HEK293 (cell line): ENCODE measurements at regions not wholly inside any gene's neighbourhood (a gene's known extent, or its start where the extent isn't known, plus 50 kb on each side); places are given as distances from the start of the nearest gene placed in this dataset.

Source experiments
- CTCF ChIA-PET: fragments of 350-600 bp; formaldehyde crosslinking; extraction: SDS; loops from one replicate; lab custom pipeline; 2021; ENCODE audit warnings: antibody characterized with exemption; lab: Yijun Ruan, JAX
- POLR2A ChIA-PET: fragments of 300-600 bp; formaldehyde crosslinking; extraction: SDS; loops from one replicate; lab custom pipeline; 2020; ENCODE audit warnings: antibody characterized with exemption, inconsistent platforms; lab: Yijun Ruan, JAX
- H3K27ac ChIP-seq: fragments of 200-500 bp; sonication (Bioruptor generic); 2 replicates; pipeline ENCODE4 v1.5.1; 2014; ENCODE audit warnings: low read depth, low read length, control low read depth, inconsistent platforms; ENCODE audit errors: extremely low read depth
- H3K36me3 ChIP-seq, 2 experiments: fragments of 200-500 bp in 1 of 2; sonication (Bioruptor generic) in 1 of 2; 1 replicate in 1 of 2; 2 replicates in 1 of 2; pipeline ENCODE4 v1.5.1; 2014 to 2017; ENCODE audit warnings: inconsistent platforms in 2 of 2, low read length in 2 of 2; ENCODE audit not compliant: control insufficient read depth in 2 of 2, insufficient read depth in 1 of 2
- H3K4me1 ChIP-seq: fragments of 200-500 bp; sonication (Bioruptor generic); 2 replicates; pipeline ENCODE4 v1.5.1; 2014; ENCODE audit warnings: mild to moderate bottlenecking, low read length, inconsistent platforms; ENCODE audit not compliant: control insufficient read depth, insufficient read depth
- H3K4me3 ChIP-seq: 2 replicates; pipeline ENCODE4 v1.5.1; 2011; ENCODE audit warnings: low read depth, mild to moderate bottlenecking, control low read depth, low read length, moderate library complexity
- H3K9me3 ChIP-seq: fragments of 200-500 bp; sonication (Bioruptor generic); 2 replicates; pipeline ENCODE4 v1.5.1; 2014; ENCODE audit warnings: low read depth, low read length, inconsistent platforms; ENCODE audit not compliant: control insufficient read depth, insufficient read depth
- GLI4 ChIP-seq: fragments of 450-650 bp; formaldehyde crosslinking; IDR thresholded peaks from 2 replicates; pipeline ENCODE4 v1.5.1; 2016; ENCODE audit warnings: missing biosample characterization, missing genetic modification characterization
- KLF7 ChIP-seq: fragments of 450-650 bp; formaldehyde crosslinking; IDR thresholded peaks from 2 replicates; pipeline ENCODE4 v1.5.1; 2016; ENCODE audit warnings: missing biosample characterization, missing genetic modification characterization, borderline replicate concordance
- PRDM1 ChIP-seq: fragments of 450-650 bp; formaldehyde crosslinking; IDR thresholded peaks from 2 replicates; pipeline ENCODE4; 2016; ENCODE audit warnings: missing biosample characterization, missing genetic modification characterization
- SP2 ChIP-seq: fragments of 450-650 bp; formaldehyde crosslinking; IDR thresholded peaks from 2 replicates; pipeline ENCODE4 v1.5.1; 2016; ENCODE audit warnings: missing biosample characterization, missing genetic modification characterization
- SP3 ChIP-seq: fragments of 450-650 bp; formaldehyde crosslinking; IDR thresholded peaks from 2 replicates; pipeline ENCODE4 v1.5.1; 2016; ENCODE audit warnings: missing biosample characterization, missing genetic modification characterization
- WT1 ChIP-seq: fragments of 450-650 bp; formaldehyde crosslinking; IDR thresholded peaks from 2 replicates; pipeline ENCODE4 v1.5.1; 2016; ENCODE audit warnings: missing biosample characterization, missing genetic modification characterization
- ZBTB21 ChIP-seq: fragments of 450-650 bp; formaldehyde crosslinking; IDR thresholded peaks from 2 replicates; pipeline ENCODE4 v1.5.1; 2017; ENCODE audit warnings: missing biosample characterization, missing genetic modification characterization
- ZNF16 ChIP-seq: fragments of 450-650 bp; formaldehyde crosslinking; IDR thresholded peaks from 2 replicates; pipeline ENCODE4 v1.5.1; 2016; ENCODE audit warnings: low read depth, missing biosample characterization, missing genetic modification characterization
- ZNF324 ChIP-seq: fragments of 450-650 bp; formaldehyde crosslinking; IDR thresholded peaks from 2 replicates; pipeline ENCODE4 v1.5.1; 2016; ENCODE audit warnings: missing biosample characterization, missing genetic modification characterization
- ZNF423 ChIP-seq: fragments of 450-650 bp; formaldehyde crosslinking; IDR thresholded peaks from 2 replicates; pipeline ENCODE4 v1.5.1; 2016; ENCODE audit warnings: missing biosample characterization, missing genetic modification characterization
- ZNF548 ChIP-seq: fragments of 450-650 bp; formaldehyde crosslinking; IDR thresholded peaks from 2 replicates; pipeline ENCODE4 v1.5.1; 2016; ENCODE audit warnings: missing biosample characterization, missing genetic modification characterization
- ZNF571 ChIP-seq: fragments of 450-650 bp; formaldehyde crosslinking; IDR thresholded peaks from 2 replicates; pipeline ENCODE4 v1.5.0; 2017; ENCODE audit warnings: missing biosample characterization, missing genetic modification characterization
- ZNF76 ChIP-seq: fragments of 450-650 bp; formaldehyde crosslinking; IDR thresholded peaks from 2 replicates; pipeline ENCODE4; 2016; ENCODE audit warnings: low read depth, missing biosample characterization, missing genetic modification characterization, borderline replicate concordance
- ZNF777 ChIP-seq: fragments of 450-650 bp; formaldehyde crosslinking; IDR thresholded peaks from 2 replicates; pipeline ENCODE4 v1.5.1; 2017; ENCODE audit warnings: missing biosample characterization, missing genetic modification characterization, borderline replicate concordance
- ZNF785 ChIP-seq: fragments of 450-650 bp; formaldehyde crosslinking; IDR thresholded peaks from 2 replicates; pipeline ENCODE4 v1.5.1; 2016; ENCODE audit warnings: missing biosample characterization, missing genetic modification characterization
- ZNF843 ChIP-seq: fragments of 450-650 bp; formaldehyde crosslinking; IDR thresholded peaks from 2 replicates; pipeline ENCODE4 v1.5.1; 2016; ENCODE audit warnings: missing biosample characterization, missing genetic modification characterization
- TF ChIP-seq, protein P1 (sequence below): fragments of 450-650 bp; formaldehyde crosslinking; IDR thresholded peaks from 2 replicates; pipeline ENCODE4 v1.5.1; 2016; ENCODE audit warnings: missing biosample characterization, missing genetic modification characterization
- TF ChIP-seq, protein P2 (sequence below): fragments of 450-650 bp; formaldehyde crosslinking; IDR thresholded peaks from 2 replicates; pipeline ENCODE4 v1.5.1; 2016; ENCODE audit warnings: missing biosample characterization, missing genetic modification characterization
- TF ChIP-seq, protein P3 (sequence below): fragments of 450-650 bp; formaldehyde crosslinking; IDR thresholded peaks from 2 replicates; pipeline ENCODE4 v1.5.1; 2017; ENCODE audit warnings: missing biosample characterization, mild to moderate bottlenecking, missing genetic modification characterization, moderate library complexity
- TF ChIP-seq, protein P4 (sequence below): fragments of 450-650 bp; formaldehyde crosslinking; optimal IDR thresholded peaks from 2 replicates; pipeline ENCODE3; 2016; ENCODE audit warnings: missing biosample characterization, mild to moderate bottlenecking, missing genetic modification characterization

DNA sequence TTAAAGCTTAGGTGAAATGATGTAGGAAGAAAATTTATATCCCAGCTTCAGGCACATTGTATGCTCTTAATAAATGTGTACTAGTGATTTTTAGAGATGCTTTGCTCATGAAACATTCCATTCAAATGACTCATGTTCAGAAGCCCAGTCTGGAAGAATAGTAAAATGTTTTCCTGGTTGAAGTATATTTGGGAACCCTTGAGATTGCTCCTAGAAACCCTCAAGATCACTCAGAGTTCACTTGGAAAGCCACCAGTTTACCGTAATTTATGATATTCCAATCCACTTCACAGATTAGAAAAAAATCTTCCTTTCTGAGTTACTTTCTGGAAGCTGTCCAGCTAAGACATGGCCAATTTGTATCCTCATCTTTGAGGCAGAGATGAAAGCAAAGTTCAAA lies 186.4 kb downstream of the SYT10 start:
- no peaks in the 10 kb centered on the region for H3K4me1 ChIP-seq
- ChIA-PET POLR2A (no interaction called here), CTCF (interaction anchor here (0.6 kb wide), 1 partner anchor 112 kb away, joined by 3 read pairs; no protein-coding TSS in a partner anchor)
- no peaks in the 10 kb centered on the region for H3K36me3 ChIP-seq
- H3K4me3 ChIP-seq = no peak overlapping the region
- H3K9me3 ChIP-seq = no peaks in the 10 kb centered on the region
- TF ChIP-seq, protein P1, sequence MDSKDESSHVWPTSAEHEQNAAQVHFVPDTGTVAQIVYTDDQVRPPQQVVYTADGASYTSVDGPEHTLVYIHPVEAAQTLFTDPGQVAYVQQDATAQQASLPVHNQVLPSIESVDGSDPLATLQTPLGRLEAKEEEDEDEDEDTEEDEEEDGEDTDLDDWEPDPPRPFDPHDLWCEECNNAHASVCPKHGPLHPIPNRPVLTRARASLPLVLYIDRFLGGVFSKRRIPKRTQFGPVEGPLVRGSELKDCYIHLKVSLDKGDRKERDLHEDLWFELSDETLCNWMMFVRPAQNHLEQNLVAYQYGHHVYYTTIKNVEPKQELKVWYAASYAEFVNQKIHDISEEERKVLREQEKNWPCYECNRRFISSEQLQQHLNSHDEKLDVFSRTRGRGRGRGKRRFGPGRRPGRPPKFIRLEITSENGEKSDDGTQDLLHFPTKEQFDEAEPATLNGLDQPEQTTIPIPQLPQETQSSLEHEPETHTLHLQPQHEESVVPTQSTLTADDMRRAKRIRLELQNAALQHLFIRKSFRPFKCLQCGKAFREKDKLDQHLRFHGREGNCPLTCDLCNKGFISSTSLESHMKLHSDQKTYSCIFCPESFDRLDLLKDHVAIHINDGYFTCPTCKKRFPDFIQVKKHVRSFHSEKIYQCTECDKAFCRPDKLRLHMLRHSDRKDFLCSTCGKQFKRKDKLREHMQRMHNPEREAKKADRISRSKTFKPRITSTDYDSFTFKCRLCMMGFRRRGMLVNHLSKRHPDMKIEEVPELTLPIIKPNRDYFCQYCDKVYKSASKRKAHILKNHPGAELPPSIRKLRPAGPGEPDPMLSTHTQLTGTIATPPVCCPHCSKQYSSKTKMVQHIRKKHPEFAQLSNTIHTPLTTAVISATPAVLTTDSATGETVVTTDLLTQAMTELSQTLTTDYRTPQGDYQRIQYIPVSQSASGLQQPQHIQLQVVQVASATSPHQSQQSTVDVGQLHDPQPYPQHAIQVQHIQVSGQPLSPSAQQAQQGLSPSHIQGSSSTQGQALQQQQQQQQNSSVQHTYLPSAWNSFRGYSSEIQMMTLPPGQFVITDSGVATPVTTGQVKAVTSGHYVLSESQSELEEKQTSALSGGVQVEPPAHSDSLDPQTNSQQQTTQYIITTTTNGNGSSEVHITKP (tag by site-specific recombination) = no peak
- no peak for TF ChIP-seq SP2 (tag by site-specific recombination)
- no peak overlapping the region for H3K27ac ChIP-seq

DNA sequence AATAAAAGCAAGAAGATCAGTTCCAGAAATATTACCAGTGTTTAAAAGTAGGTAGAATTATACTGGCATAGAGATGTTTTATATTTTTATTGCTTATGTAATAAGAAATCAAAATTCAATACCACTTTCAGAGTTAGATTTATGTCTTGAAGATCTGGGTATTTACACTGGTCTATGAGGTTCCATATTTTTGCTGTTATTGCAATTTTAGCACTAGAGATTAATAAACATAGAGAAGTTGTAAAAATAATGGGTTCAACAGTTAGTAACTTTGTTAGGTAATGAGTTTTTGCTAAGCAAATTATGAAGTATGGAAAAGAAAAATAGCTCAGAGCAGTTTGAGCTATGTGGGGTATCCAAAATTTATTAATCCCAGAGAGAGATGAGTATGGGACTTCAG lies 188.1 kb downstream of the SYT10 start:
- ChIA-PET POLR2A (no interaction called here), CTCF (no interaction called here)
- no peaks in the 10 kb centered on the region for H3K36me3 ChIP-seq
- no peak overlapping the region for H3K4me3 ChIP-seq
- H3K4me1 ChIP-seq = no peaks in the 10 kb centered on the region
- TF ChIP-seq WT1 (tag by site-specific recombination) (no peak), ZNF324 (no peak), GLI4 (tag by site-specific recombination) (no peak), ZNF423 (no peak), ZNF843 (tag by site-specific recombination) (no peak), ZNF571 (no peak), ZBTB21 (tag by site-specific recombination) (no peak), ZNF785 (tag by site-specific recombination) (no peak), ZNF548 (tag by site-specific recombination) (no peak), ZNF16 (tag by site-specific recombination) (no peak), ZNF76 (no peak), KLF7 (tag by site-specific recombination) (no peak), SP3 (tag by site-specific recombination) (no peak), ZNF777 (tag by site-specific recombination) (no peak), PRDM1 (tag by site-specific recombination) (no peak)
- TF ChIP-seq, protein P2, sequence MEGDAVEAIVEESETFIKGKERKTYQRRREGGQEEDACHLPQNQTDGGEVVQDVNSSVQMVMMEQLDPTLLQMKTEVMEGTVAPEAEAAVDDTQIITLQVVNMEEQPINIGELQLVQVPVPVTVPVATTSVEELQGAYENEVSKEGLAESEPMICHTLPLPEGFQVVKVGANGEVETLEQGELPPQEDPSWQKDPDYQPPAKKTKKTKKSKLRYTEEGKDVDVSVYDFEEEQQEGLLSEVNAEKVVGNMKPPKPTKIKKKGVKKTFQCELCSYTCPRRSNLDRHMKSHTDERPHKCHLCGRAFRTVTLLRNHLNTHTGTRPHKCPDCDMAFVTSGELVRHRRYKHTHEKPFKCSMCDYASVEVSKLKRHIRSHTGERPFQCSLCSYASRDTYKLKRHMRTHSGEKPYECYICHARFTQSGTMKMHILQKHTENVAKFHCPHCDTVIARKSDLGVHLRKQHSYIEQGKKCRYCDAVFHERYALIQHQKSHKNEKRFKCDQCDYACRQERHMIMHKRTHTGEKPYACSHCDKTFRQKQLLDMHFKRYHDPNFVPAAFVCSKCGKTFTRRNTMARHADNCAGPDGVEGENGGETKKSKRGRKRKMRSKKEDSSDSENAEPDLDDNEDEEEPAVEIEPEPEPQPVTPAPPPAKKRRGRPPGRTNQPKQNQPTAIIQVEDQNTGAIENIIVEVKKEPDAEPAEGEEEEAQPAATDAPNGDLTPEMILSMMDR (tag by site-specific recombination) = no peak
- TF ChIP-seq, protein P1 (tag by site-specific recombination) = no peak
- TF ChIP-seq, protein P3, sequence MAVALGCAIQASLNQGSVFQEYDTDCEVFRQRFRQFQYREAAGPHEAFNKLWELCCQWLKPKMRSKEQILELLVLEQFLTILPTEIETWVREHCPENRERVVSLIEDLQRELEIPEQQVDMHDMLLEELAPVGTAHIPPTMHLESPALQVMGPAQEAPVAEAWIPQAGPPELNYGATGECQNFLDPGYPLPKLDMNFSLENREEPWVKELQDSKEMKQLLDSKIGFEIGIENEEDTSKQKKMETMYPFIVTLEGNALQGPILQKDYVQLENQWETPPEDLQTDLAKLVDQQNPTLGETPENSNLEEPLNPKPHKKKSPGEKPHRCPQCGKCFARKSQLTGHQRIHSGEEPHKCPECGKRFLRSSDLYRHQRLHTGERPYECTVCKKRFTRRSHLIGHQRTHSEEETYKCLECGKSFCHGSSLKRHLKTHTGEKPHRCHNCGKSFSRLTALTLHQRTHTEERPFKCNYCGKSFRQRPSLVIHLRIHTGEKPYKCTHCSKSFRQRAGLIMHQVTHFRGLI = no peak
- TF ChIP-seq, protein P4, sequence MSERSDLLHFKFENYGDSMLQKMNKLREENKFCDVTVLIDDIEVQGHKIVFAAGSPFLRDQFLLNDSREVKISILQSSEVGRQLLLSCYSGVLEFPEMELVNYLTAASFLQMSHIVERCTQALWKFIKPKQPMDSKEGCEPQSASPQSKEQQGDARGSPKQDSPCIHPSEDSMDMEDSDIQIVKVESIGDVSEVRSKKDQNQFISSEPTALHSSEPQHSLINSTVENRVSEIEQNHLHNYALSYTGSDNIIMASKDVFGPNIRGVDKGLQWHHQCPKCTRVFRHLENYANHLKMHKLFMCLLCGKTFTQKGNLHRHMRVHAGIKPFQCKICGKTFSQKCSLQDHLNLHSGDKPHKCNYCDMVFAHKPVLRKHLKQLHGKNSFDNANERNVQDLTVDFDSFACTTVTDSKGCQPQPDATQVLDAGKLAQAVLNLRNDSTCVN = no peak
- H3K9me3 ChIP-seq = no peaks in the 10 kb centered on the region
- no peak overlapping the region for H3K27ac ChIP-seq
